Nephron progenitor cell (in vitro differentiated cells): ENCODE measurements at regions not wholly inside any gene's neighbourhood (a gene's known extent, or its start where the extent isn't known, plus 50 kb on each side); places are given as distances from the start of the nearest gene placed in this dataset.

Experiments
- DNase-seq: peaks from one replicate; pipeline ENCODE4 v3.0.0; 2021
- H3K27ac Mint-ChIP-seq: 2 replicates; pipeline ENCODE4 v1.8.0; 2021; ENCODE audit warnings: mild to moderate bottlenecking, moderate library complexity, mixed read lengths
- H3K27me3 Mint-ChIP-seq: 2 replicates; pipeline ENCODE4 v1.8.0; 2021; ENCODE audit warnings: mild to moderate bottlenecking, low read depth, mixed read lengths; ENCODE audit not compliant: poor library complexity
- H3K36me3 Mint-ChIP-seq: 2 replicates; pipeline ENCODE4 v1.8.0; 2021; ENCODE audit warnings: low read depth, mixed read lengths
- H3K4me1 Mint-ChIP-seq: 2 replicates; pipeline ENCODE4 v1.8.0; 2021; ENCODE audit warnings: mixed read lengths
- H3K4me3 Mint-ChIP-seq: 2 replicates; pipeline ENCODE4 v1.8.0; 2021; ENCODE audit warnings: mild to moderate bottlenecking, moderate library complexity, mixed read lengths
- H3K9me3 Mint-ChIP-seq: 2 replicates; pipeline ENCODE4 v1.8.0; 2021; ENCODE audit warnings: mild to moderate bottlenecking, moderate library complexity, mixed read lengths
- CTCF ChIP-seq: fragments of 200-600 bp; sonication (generic); IDR thresholded peaks from 2 replicates; pipeline ENCODE4 v1.5.0; 2021; ENCODE audit warnings: antibody characterized with exemption

DNA sequence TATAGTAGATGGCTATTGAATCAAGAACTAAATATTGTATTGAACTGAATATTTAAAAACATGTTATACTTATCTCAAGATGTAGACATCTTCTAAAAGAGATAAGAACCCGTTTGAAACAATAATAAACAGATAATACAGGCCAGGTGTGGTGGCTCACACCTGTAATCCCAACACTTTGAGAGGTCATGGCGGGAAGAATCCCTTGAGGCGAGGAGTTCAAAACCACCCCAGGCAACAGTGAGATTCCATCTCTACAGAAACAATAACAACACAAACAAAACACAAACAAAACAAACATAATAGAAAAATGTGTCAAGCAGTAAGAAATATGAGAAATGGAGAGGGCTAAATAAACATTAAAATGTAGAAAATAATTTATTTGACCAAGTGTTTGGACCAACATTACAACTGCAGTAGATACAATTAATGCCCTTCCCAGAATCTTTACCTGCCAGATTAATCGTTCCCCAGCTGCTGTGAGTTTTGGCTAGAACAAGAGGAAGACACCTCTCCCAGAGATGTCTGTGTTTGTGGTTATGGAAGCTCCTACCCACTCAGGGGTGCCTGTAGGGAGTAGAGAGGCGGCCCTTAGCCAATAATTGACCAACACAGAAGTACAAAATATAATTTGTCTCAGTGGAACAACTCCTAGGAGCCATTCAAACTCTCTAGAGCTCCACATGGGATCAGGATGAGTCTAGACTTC, 111.9 kb upstream of the AGTR1 start:
- Mint-ChIP-seq H3K27ac (no peak overlapping the region), H3K4me3 (no peak overlapping the region), H3K36me3 (no peaks in the 10 kb centered on the region), H3K27me3 (no peaks in the 10 kb centered on the region), H3K9me3 (no peaks in the 10 kb centered on the region), H3K4me1 (no peaks in the 10 kb centered on the region)
- TF ChIP-seq CTCF: no peak
- DNase-seq: no peak

GRCh38 chr3:148588291-148588690, 109.4 kb upstream of the AGTR1 start:
- TF ChIP-seq CTCF: no peak
- H3K4me3 Mint-ChIP-seq: no peak overlapping the region
- DNase-seq: no peak
- no peaks in the 10 kb centered on the region for H3K4me1 Mint-ChIP-seq
- H3K27ac Mint-ChIP-seq: no peak overlapping the region
- no peaks in the 10 kb centered on the region for H3K36me3 Mint-ChIP-seq
- peaks cover 4% of the 10 kb centered on the region for H3K27me3 Mint-ChIP-seq
- H3K9me3 Mint-ChIP-seq: no peaks in the 10 kb centered on the region

GRCh38 chr3:148591525-148591924, 106.2 kb upstream of the AGTR1 start:
- no peaks in the 10 kb centered on the region for H3K36me3 Mint-ChIP-seq
- no peak for TF ChIP-seq CTCF

DNA sequence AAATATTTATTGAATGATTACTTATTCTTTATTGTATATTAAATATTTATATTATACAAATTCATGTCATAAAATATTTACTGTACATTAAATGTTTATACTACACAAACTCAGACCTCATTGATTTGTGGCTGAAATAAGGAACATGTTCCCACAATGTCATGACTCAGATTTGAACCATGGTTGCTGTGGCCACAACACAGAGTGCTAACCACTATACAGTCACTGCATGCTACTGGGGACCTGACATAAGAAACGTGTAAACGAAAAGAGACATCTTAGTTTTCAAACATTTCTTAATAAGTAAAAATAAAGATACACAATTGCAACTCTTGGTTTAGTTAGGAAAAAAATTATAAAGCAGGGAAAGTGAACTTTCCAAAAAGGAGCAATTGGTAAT, 99.1 kb upstream of the AGTR1 start:
- no peak for DNase-seq
- Mint-ChIP-seq H3K4me3 (no peak overlapping the region), H3K4me1 (peaks cover 18% of the 10 kb centered on the region), H3K9me3 (no peaks in the 10 kb centered on the region), H3K27ac (no peak overlapping the region), H3K36me3 (no peaks in the 10 kb centered on the region), H3K27me3 (peaks cover 3% of the 10 kb centered on the region)
- TF ChIP-seq CTCF: no peak

More at GRCh38 chr3:148591525-148591924, 106.2 kb upstream of the AGTR1 start:
- Mint-ChIP-seq H3K27me3 (peaks cover 4% of the 10 kb centered on the region), H3K4me3 (no peak overlapping the region), H3K27ac (no peak overlapping the region), H3K4me1 (no peaks in the 10 kb centered on the region), H3K9me3 (no peaks in the 10 kb centered on the region)
- DNase-seq: no peak

DNA sequence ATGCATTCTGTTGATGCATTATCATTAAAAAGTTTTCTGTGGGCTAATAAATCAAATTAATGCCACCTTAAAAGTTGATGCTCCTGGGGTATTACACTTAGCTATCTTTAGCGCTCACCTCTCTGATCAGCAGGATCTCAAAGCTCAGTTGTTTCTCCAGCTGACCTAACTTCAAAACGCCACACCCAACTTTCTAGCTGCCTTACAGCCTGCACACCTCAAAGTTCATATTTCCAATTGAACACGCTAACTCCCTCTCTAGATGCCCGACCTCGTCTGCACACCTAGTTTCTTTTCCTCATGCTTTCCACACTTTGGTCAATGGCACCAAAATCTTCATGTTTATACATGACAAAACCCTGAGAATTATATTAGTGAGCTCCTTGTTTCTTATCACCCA, 98.2 kb upstream of the AGTR1 start:
- no peak overlapping the region for H3K4me3 Mint-ChIP-seq
- no peak for DNase-seq
- peaks cover 18% of the 10 kb centered on the region for H3K4me1 Mint-ChIP-seq
- no peak for TF ChIP-seq CTCF
- H3K27me3 Mint-ChIP-seq: peaks cover 3% of the 10 kb centered on the region
- H3K27ac Mint-ChIP-seq: no peak overlapping the region
- H3K36me3 Mint-ChIP-seq: no peaks in the 10 kb centered on the region
- H3K9me3 Mint-ChIP-seq: no peaks in the 10 kb centered on the region

DNA sequence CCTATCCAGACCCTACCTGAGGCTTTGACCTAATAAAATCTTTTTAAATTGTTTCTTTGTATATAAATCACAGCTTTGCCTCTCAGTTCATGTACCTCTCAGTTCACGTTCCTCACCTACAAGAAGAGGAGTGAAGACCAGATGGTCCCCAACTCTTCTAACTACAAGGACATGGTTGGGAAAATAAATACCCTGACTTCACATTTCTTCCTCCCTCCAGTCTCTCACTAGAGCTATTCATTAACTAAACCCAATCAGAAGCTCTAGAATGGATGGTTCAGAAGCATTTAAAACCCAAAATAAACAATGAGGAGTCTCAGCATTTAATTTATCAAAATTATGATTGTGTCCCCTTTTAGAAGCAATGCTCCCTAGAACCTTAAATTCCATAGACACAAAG, 97.3 kb upstream of the AGTR1 start:
- H3K36me3 Mint-ChIP-seq: no peaks in the 10 kb centered on the region
- no peak overlapping the region for H3K27ac Mint-ChIP-seq

More for the DNA sequence above, 97.3 kb upstream of the AGTR1 start:
- no peak for TF ChIP-seq CTCF
- Mint-ChIP-seq H3K27me3 (peaks cover 3% of the 10 kb centered on the region), H3K4me1 (peaks cover 18% of the 10 kb centered on the region), H3K9me3 (no peaks in the 10 kb centered on the region), H3K4me3 (no peak overlapping the region)
- no peak for DNase-seq
